PC-3 (cell line): ENCODE measurements at regions not wholly inside any gene's neighbourhood (a gene's known extent, or its start where the extent isn't known, plus 50 kb on each side); places are given as distances from the start of the nearest gene placed in this dataset.

Experiments
- CTCF ChIP-seq: fragments of 300-600 bp; sonication (generic); conservative IDR thresholded peaks from 2 replicates; pipeline ENCODE4 v1.5.1; 2017; ENCODE audit warnings: antibody characterized with exemption, low read depth, mild to moderate bottlenecking, low read length
- EZH2 ChIP-seq: fragments of 300-600 bp; sonication (generic); IDR thresholded peaks from one replicate; pipeline ENCODE4 v1.6.1; 2017; ENCODE audit warnings: antibody characterized with exemption, mild to moderate bottlenecking, low read length; ENCODE audit not compliant: unreplicated experiment
- EZH2phosphoT487 ChIP-seq: fragments of 300-600 bp; sonication (generic); IDR thresholded peaks from 2 replicates; pipeline ENCODE4 v1.6.1; 2018; ENCODE audit warnings: mild to moderate bottlenecking, antibody characterized with exemption, low read length, borderline replicate concordance

DNA sequence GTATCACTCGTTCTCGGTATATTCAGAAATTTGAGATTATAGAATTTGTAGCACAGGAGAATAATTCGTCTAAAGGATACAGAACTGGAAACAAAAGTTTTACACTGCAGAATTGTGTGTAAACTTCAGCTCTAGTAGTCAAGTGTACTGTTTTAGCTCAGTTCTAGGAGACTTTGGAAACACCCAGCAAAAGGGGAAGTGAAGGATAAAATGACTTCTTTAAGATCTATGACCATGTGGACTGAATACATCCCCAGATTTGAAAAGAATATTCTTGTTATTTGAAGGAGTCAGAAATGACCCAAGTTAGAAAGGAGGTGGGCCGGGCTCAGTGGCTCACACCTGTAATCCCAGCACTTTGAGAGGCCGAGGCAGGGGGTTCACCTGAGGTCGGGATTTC lies 174.0 kb upstream of the FOXQ1 start:
- TF ChIP-seq EZH2 (no peak), CTCF (no peak), EZH2phosphoT487 (no peak)
